ENCODE measurements at regions not wholly inside any gene's neighbourhood (a gene's known extent, or its start where the extent isn't known, plus 50 kb on each side); places are given as distances from the start of the nearest gene placed in this dataset.

DNA sequence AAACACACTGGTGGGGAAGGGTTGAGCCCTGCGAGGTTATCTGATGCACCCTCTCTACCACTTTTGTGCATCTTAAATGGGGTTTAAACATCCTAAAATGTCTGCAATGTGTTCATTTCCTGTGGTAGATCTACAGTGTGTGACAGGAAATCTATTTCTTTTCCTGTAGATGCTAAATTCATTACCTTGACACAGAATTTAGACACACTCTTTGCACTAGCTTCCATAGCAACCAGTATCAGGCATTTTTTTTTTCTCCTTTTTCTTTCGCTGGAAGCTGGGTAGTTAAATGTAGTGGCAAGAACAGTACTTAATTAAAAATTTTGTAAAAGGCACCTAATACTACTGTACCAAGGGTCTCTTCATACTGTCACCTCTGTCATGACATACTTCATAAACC is 141.1 kb downstream of the RFPL4B start:
- Histone ChIP-seq H3K4me2 (ENCODE audit: low read length) (no peak overlapping the region), H3K27me3 (ENCODE audit: control insufficient read depth, insufficient read depth, low read length) (no peaks in the 10 kb centered on the region), H3K4me3 (ENCODE audit: low read depth, low read length) (no peak overlapping the region), H3K4me1 (no peaks in the 10 kb centered on the region), H3K36me3 (ENCODE audit: control insufficient read depth, insufficient read depth, low read length) (no peaks in the 10 kb centered on the region), H3K79me2 (no peaks in the 10 kb centered on the region), H2AFZ (no peak overlapping the region), H3K27ac (no peak overlapping the region), H3K9ac (no peak overlapping the region), H3K9me3 (ENCODE audit: control insufficient read depth, low read length) (no peaks in the 10 kb centered on the region)
- TF ChIP-seq, protein P1, sequence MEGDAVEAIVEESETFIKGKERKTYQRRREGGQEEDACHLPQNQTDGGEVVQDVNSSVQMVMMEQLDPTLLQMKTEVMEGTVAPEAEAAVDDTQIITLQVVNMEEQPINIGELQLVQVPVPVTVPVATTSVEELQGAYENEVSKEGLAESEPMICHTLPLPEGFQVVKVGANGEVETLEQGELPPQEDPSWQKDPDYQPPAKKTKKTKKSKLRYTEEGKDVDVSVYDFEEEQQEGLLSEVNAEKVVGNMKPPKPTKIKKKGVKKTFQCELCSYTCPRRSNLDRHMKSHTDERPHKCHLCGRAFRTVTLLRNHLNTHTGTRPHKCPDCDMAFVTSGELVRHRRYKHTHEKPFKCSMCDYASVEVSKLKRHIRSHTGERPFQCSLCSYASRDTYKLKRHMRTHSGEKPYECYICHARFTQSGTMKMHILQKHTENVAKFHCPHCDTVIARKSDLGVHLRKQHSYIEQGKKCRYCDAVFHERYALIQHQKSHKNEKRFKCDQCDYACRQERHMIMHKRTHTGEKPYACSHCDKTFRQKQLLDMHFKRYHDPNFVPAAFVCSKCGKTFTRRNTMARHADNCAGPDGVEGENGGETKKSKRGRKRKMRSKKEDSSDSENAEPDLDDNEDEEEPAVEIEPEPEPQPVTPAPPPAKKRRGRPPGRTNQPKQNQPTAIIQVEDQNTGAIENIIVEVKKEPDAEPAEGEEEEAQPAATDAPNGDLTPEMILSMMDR (IDR thresholded peaks at IDR 0.05), result no peak

DNA sequence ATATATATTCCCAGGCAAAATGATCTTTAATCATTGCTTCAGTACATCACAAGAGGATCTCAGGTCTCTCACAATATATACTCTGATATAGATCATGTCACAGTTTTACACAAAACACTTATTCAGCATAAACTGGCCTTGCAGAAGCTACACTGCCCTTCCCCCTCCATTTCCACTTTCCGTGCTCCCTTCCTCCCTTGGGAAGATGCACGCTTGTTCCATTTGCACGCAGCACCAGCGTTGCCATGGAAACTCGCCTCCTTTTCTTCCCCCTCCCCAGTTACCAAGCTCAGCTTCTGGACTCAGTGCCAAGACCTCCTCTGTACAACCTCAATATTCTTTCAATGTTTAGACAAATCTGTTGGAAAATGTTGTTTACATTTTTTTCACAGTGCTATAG is 154.6 kb downstream of the RFPL4B start:
- Histone ChIP-seq H3K27me3 (ENCODE audit: control insufficient read depth, insufficient read depth, low read length) (no peaks in the 10 kb centered on the region), H2AFZ (no peak overlapping the region), H3K9ac (no peak overlapping the region), H3K27ac (no peak overlapping the region), H3K9me3 (ENCODE audit: control insufficient read depth, low read length) (no peaks in the 10 kb centered on the region), H3K4me3 (ENCODE audit: low read depth, low read length) (no peak overlapping the region), H3K4me2 (ENCODE audit: low read length) (no peak overlapping the region), H3K36me3 (ENCODE audit: control insufficient read depth, insufficient read depth, low read length) (no peaks in the 10 kb centered on the region), H3K4me1 (no peaks in the 10 kb centered on the region), H3K79me2 (no peaks in the 10 kb centered on the region)
- TF ChIP-seq, protein P1 (IDR thresholded peaks at IDR 0.05), result no peak

GRCh38 chr6:112502351-112503090 is 155.4 kb downstream of the RFPL4B start:
- Histone ChIP-seq H3K27me3 (ENCODE audit: control insufficient read depth, insufficient read depth, low read length) (no peaks in the 10 kb centered on the region), H3K9ac (no peak overlapping the region), H3K4me1 (no peaks in the 10 kb centered on the region), H3K36me3 (ENCODE audit: control insufficient read depth, insufficient read depth, low read length) (no peaks in the 10 kb centered on the region), H3K9me3 (ENCODE audit: control insufficient read depth, low read length) (no peaks in the 10 kb centered on the region), H3K4me2 (ENCODE audit: low read length) (no peak overlapping the region), H2AFZ (no peak overlapping the region), H3K27ac (no peak overlapping the region), H3K4me3 (ENCODE audit: low read depth, low read length) (no peak overlapping the region), H3K79me2 (no peaks in the 10 kb centered on the region)
- TF ChIP-seq, protein P1 (IDR thresholded peaks at IDR 0.05), result no peak

DNA sequence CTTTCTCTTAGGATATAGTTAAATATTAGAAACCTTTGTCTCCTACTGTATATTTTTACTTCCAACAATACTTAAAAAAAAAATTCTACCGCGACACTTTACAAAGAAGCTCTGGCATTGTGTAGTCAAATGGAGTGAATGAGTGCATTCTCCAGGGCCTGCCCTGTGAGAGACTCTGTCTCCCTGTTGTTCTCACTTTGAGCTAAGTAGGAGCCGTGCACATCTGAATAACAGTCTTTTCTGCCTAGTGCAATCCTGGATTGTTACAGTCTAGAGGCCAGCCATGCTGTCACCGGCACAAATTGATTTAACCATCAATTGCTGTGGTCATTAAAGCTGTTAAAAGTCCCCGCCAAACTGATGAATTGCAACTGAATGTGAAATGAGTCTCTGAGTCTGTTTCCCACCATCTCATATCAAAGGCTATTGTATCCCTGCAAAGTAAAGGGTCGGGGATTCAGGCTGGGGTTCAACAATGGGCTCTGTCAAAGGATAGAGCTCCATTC is 156.0 kb downstream of the RFPL4B start:
- TF ChIP-seq, protein P1 (IDR thresholded peaks at IDR 0.05), result no peak
- Histone ChIP-seq H3K9me3 (ENCODE audit: control insufficient read depth, low read length) (no peaks in the 10 kb centered on the region), H3K27ac (no peak overlapping the region), H3K4me2 (ENCODE audit: low read length) (no peak overlapping the region), H3K79me2 (no peaks in the 10 kb centered on the region), H3K36me3 (ENCODE audit: control insufficient read depth, insufficient read depth, low read length) (no peaks in the 10 kb centered on the region), H3K27me3 (ENCODE audit: control insufficient read depth, insufficient read depth, low read length) (no peaks in the 10 kb centered on the region), H2AFZ (no peak overlapping the region), H3K9ac (no peak overlapping the region), H3K4me3 (ENCODE audit: low read depth, low read length) (no peak overlapping the region), H3K4me1 (no peaks in the 10 kb centered on the region)

GRCh38 chr6:112504621-112505020 is 157.5 kb downstream of the RFPL4B start:
- Histone ChIP-seq H3K9me3 (ENCODE audit: control insufficient read depth, low read length) (no peaks in the 10 kb centered on the region), H3K9ac (no peak overlapping the region), H3K79me2 (no peaks in the 10 kb centered on the region), H3K27me3 (ENCODE audit: control insufficient read depth, insufficient read depth, low read length) (no peaks in the 10 kb centered on the region), H2AFZ (no peak overlapping the region), H3K4me1 (no peaks in the 10 kb centered on the region), H3K27ac (no peak overlapping the region), H3K4me3 (ENCODE audit: low read depth, low read length) (no peak overlapping the region), H3K36me3 (ENCODE audit: control insufficient read depth, insufficient read depth, low read length) (no peaks in the 10 kb centered on the region), H3K4me2 (ENCODE audit: low read length) (no peak overlapping the region)
- TF ChIP-seq, protein P1 (IDR thresholded peaks at IDR 0.05), result no peak
